T-helper 2 cell treated with Interferon-gamma antibody and Interleukin-4, amounts not matched to agents 5 μg/mL and 100 μg/mL, for 36 hours (primary cell): ENCODE measurements at regions not wholly inside any gene's neighbourhood (a gene's known extent, or its start where the extent isn't known, plus 50 kb on each side); places are given as distances from the start of the nearest gene placed in this dataset.

Source experiments
- DNase-seq: peaks from one replicate; pipeline ENCODE4 v3.0.0; 2021; ENCODE audit warnings: low spot score
- H3K27ac Mint-ChIP-seq: one replicate; pipeline ENCODE4 v1.8.0; 2021; ENCODE audit warnings: mild to moderate bottlenecking, mixed read lengths
- H3K27me3 Mint-ChIP-seq: one replicate; pipeline ENCODE4 v1.8.0; 2021; ENCODE audit warnings: low read depth, mixed read lengths
- H3K36me3 Mint-ChIP-seq: one replicate; pipeline ENCODE4 v1.8.0; 2021; ENCODE audit warnings: low read depth, mixed read lengths
- H3K4me1 Mint-ChIP-seq: one replicate; pipeline ENCODE4 v1.8.0; 2021; ENCODE audit warnings: low read depth, mixed read lengths
- H3K4me3 Mint-ChIP-seq: one replicate; pipeline ENCODE4 v1.8.0; 2022; ENCODE audit warnings: mild to moderate bottlenecking, moderate library complexity, mixed read lengths
- H3K9me3 Mint-ChIP-seq: one replicate; pipeline ENCODE4 v1.8.0; 2021; ENCODE audit warnings: mixed read lengths

- no peaks in the 10 kb centered on the region for H3K36me3 Mint-ChIP-seq
- no peak for DNase-seq
Observed at GRCh38 chr2:3138621-3139020, 239.0 kb downstream of the EIPR1 start.

GRCh38 chr2:3137651-3138300, 239.8 kb downstream of the EIPR1 start:
- Mint-ChIP-seq H3K27ac (no peak overlapping the region), H3K4me3 (no peak overlapping the region), H3K27me3 (no peaks in the 10 kb centered on the region), H3K4me1 (no peaks in the 10 kb centered on the region), H3K9me3 (peaks cover 5% of the 10 kb centered on the region), H3K36me3 (no peaks in the 10 kb centered on the region)
- no peak for DNase-seq

More at GRCh38 chr2:3138621-3139020, 239.0 kb downstream of the EIPR1 start:
- no peak overlapping the region for H3K27ac Mint-ChIP-seq
- H3K4me3 Mint-ChIP-seq: no peak overlapping the region
- no peaks in the 10 kb centered on the region for H3K27me3 Mint-ChIP-seq
- H3K9me3 Mint-ChIP-seq: peaks cover 5% of the 10 kb centered on the region
- H3K4me1 Mint-ChIP-seq: no peaks in the 10 kb centered on the region

GRCh38 chr2:3135676-3136075, 241.9 kb downstream of the EIPR1 start:
- peaks cover 5% of the 10 kb centered on the region for H3K9me3 Mint-ChIP-seq
- H3K4me3 Mint-ChIP-seq: no peak overlapping the region
- DNase-seq: no peak
- H3K4me1 Mint-ChIP-seq: no peaks in the 10 kb centered on the region
- H3K27ac Mint-ChIP-seq: no peak overlapping the region
- no peaks in the 10 kb centered on the region for H3K27me3 Mint-ChIP-seq
- no peaks in the 10 kb centered on the region for H3K36me3 Mint-ChIP-seq

GRCh38 chr2:3134026-3134571, 243.5 kb downstream of the EIPR1 start:
- Mint-ChIP-seq H3K4me3 (no peak overlapping the region), H3K9me3 (peaks cover 5% of the 10 kb centered on the region), H3K4me1 (no peaks in the 10 kb centered on the region), H3K27ac (no peak overlapping the region), H3K36me3 (no peaks in the 10 kb centered on the region), H3K27me3 (no peaks in the 10 kb centered on the region)
- no peak for DNase-seq

- no peaks in the 10 kb centered on the region for H3K36me3 Mint-ChIP-seq
- H3K9me3 Mint-ChIP-seq: peaks cover 5% of the 10 kb centered on the region
- no peak for DNase-seq
- no peak overlapping the region for H3K4me3 Mint-ChIP-seq
- no peaks in the 10 kb centered on the region for H3K27me3 Mint-ChIP-seq
- no peaks in the 10 kb centered on the region for H3K4me1 Mint-ChIP-seq
- no peak overlapping the region for H3K27ac Mint-ChIP-seq
Observed at GRCh38 chr2:3132966-3133365, 244.7 kb downstream of the EIPR1 start.

GRCh38 chr2:3132466-3132865, 245.2 kb downstream of the EIPR1 start:
- Mint-ChIP-seq H3K4me3 (no peak overlapping the region), H3K36me3 (no peaks in the 10 kb centered on the region), H3K27ac (no peak overlapping the region), H3K9me3 (peaks cover 5% of the 10 kb centered on the region), H3K27me3 (no peaks in the 10 kb centered on the region), H3K4me1 (no peaks in the 10 kb centered on the region)
- DNase-seq: no peak

- no peaks in the 10 kb centered on the region for H3K36me3 Mint-ChIP-seq
Observed at GRCh38 chr2:3131636-3132326, 245.8 kb downstream of the EIPR1 start.

GRCh38 chr2:3130889-3131635, 246.6 kb downstream of the EIPR1 start:
- H3K9me3 Mint-ChIP-seq: peaks cover 5% of the 10 kb centered on the region
- no peak overlapping the region for H3K27ac Mint-ChIP-seq
- DNase-seq: no peak
- no peak overlapping the region for H3K4me3 Mint-ChIP-seq
- no peaks in the 10 kb centered on the region for H3K27me3 Mint-ChIP-seq
- H3K36me3 Mint-ChIP-seq: no peaks in the 10 kb centered on the region
- no peaks in the 10 kb centered on the region for H3K4me1 Mint-ChIP-seq

More at GRCh38 chr2:3131636-3132326, 245.8 kb downstream of the EIPR1 start:
- Mint-ChIP-seq H3K4me1 (no peaks in the 10 kb centered on the region), H3K27me3 (no peaks in the 10 kb centered on the region), H3K27ac (no peak overlapping the region), H3K4me3 (no peak overlapping the region), H3K9me3 (peaks cover 5% of the 10 kb centered on the region)
- no peak for DNase-seq

- DNase-seq: no peak
- no peaks in the 10 kb centered on the region for H3K4me1 Mint-ChIP-seq
- no peaks in the 10 kb centered on the region for H3K36me3 Mint-ChIP-seq
- H3K27ac Mint-ChIP-seq: no peak overlapping the region
- H3K27me3 Mint-ChIP-seq: no peaks in the 10 kb centered on the region
- H3K4me3 Mint-ChIP-seq: no peak overlapping the region
- H3K9me3 Mint-ChIP-seq: no peaks in the 10 kb centered on the region
Observed at GRCh38 chr2:3130444-3130843, 247.2 kb downstream of the EIPR1 start.

- no peak overlapping the region for H3K27ac Mint-ChIP-seq
- H3K4me1 Mint-ChIP-seq: no peaks in the 10 kb centered on the region
- no peaks in the 10 kb centered on the region for H3K36me3 Mint-ChIP-seq
Observed at GRCh38 chr2:3129867-3130266, 247.8 kb downstream of the EIPR1 start.

GRCh38 chr2:3128786-3129185, 248.8 kb downstream of the EIPR1 start:
- Mint-ChIP-seq H3K36me3 (no peaks in the 10 kb centered on the region), H3K27ac (no peak overlapping the region), H3K27me3 (no peaks in the 10 kb centered on the region), H3K9me3 (no peaks in the 10 kb centered on the region), H3K4me3 (no peak overlapping the region), H3K4me1 (no peaks in the 10 kb centered on the region)
- no peak for DNase-seq

More at GRCh38 chr2:3129867-3130266, 247.8 kb downstream of the EIPR1 start:
- H3K4me3 Mint-ChIP-seq: no peak overlapping the region
- DNase-seq: no peak
- no peaks in the 10 kb centered on the region for H3K9me3 Mint-ChIP-seq
- H3K27me3 Mint-ChIP-seq: no peaks in the 10 kb centered on the region

- no peaks in the 10 kb centered on the region for H3K9me3 Mint-ChIP-seq
- no peaks in the 10 kb centered on the region for H3K36me3 Mint-ChIP-seq
- no peak for DNase-seq
- no peak overlapping the region for H3K27ac Mint-ChIP-seq
- no peak overlapping the region for H3K4me3 Mint-ChIP-seq
- H3K27me3 Mint-ChIP-seq: no peaks in the 10 kb centered on the region
- H3K4me1 Mint-ChIP-seq: no peaks in the 10 kb centered on the region
Observed at GRCh38 chr2:3127710-3128109, 249.9 kb downstream of the EIPR1 start.

- H3K4me3 Mint-ChIP-seq: no peak overlapping the region
- no peaks in the 10 kb centered on the region for H3K4me1 Mint-ChIP-seq
- no peak for DNase-seq
- no peaks in the 10 kb centered on the region for H3K36me3 Mint-ChIP-seq
- no peak overlapping the region for H3K27ac Mint-ChIP-seq
- H3K9me3 Mint-ChIP-seq: no peaks in the 10 kb centered on the region
- H3K27me3 Mint-ChIP-seq: no peaks in the 10 kb centered on the region
Observed at GRCh38 chr2:3126911-3127621, 250.6 kb downstream of the EIPR1 start.
